GDM1 (cell line): ENCODE measurements at regions not wholly inside any gene's neighbourhood (a gene's known extent, or its start where the extent isn't known, plus 50 kb on each side); places are given as distances from the start of the nearest gene placed in this dataset.

Source experiments
- DNase-seq: peaks from one replicate; lab custom pipeline; 2025; lab: John Stamatoyannopoulos, UW

DNA sequence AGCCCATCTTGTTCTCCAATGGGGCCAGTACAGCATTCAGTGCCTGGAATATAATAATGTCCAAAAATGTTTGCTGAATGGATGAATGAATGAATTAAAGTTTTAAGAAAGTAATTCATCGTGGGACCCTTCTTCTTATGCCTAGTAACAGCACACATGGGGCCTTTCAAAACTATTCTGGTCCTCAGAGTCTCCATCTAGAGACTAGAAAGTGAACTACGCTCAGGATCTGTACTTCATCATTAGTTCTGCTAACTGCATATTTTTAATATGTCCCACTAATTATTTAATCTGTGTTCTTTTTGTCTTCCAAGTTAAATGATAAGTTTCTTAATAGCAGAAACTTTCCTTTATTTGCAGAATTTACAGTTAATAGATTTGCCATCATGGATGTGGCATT, 172.5 kb downstream of the SMAD2 start:
- DNase-seq = no peak

DNA sequence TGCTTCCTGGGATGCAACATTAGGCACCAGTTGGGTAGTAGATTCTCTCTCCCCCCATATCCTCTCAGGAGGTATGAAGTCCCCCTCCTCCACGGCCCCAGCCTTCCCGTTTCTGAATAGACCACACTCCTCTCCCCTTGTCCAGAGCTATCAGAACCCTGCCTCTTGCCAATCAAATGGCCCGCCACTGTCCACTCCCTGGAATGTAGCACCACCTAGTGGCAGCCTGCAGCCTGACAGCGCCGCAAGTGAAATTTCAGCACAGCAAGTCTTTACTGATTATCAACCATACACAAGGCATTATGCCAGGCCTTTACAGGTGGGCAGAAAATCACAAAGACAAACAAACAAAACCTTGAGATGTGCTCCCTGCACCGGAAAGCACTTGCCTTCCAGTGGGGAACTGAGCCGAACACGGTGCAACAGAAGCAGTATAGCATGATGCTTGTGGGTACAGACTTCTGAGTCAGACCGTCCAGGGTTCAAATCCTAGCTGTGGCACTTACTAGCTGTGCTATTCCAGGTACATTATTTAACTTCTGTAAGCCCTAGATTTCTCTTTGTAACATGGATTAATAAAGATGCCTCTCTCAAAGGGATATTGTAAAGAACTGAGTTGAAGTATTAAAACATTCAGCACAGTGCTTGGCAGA, 174.0 kb downstream of the SMAD2 start:
- peak; percentile 30 for DNase-seq

DNA sequence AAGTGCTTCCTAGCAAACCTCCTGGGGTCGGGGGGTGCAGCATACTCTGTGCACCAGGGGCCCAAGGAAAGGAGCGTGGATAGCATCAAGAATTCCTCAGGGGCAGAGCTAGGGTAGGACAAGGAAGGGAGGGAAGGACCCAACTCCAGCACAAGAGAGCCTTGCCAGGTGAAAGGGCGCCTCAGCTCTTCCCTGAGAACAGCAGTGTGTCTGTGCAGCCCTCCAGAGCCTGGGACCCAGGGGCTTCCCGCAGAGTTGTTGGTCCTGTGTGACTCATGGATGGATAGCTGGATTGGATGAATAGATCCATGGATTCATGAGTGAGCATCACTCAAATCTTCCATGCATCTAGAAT, 175.4 kb downstream of the SMAD2 start:
- no peak for DNase-seq

DNA sequence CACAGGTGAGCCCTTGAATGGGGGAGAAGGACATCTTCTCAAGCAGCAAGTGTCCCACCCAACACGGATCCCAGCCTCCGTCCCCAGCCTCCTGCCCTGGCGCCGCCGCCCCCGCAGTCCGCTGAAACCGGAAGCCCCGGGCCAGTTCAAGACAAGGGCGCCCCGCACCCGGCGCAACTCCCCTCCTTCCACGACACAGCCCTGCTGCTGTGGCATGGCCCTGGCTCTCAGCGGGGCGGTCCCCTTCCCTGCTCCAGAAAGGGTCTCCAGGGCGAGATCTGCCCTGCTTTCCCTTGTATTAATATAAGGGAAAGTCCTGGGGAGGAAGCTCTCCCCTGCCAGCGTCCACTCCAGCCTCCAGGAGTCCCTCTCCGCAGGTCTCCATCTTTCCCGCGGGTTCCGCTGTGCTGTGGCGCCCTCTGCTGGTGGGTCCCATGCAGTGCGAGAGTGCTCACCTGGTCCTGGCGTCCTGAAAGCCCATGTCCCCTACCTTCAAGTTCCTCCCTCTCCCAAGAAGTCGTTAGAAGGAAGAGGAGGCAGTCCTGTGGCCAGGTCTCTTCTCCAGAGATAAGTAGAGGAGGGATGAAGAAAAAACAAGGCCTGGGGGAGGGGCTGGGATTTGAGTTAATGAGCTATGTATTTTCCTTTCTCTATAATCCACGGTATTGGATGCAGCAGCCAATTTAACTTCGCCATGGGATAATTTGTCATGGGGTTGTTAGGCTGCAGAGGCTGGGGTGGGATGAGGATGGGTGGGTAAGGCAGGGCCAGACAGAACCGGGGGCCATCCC, 176.0 kb downstream of the SMAD2 start:
- DNase-seq = no peak

DNA sequence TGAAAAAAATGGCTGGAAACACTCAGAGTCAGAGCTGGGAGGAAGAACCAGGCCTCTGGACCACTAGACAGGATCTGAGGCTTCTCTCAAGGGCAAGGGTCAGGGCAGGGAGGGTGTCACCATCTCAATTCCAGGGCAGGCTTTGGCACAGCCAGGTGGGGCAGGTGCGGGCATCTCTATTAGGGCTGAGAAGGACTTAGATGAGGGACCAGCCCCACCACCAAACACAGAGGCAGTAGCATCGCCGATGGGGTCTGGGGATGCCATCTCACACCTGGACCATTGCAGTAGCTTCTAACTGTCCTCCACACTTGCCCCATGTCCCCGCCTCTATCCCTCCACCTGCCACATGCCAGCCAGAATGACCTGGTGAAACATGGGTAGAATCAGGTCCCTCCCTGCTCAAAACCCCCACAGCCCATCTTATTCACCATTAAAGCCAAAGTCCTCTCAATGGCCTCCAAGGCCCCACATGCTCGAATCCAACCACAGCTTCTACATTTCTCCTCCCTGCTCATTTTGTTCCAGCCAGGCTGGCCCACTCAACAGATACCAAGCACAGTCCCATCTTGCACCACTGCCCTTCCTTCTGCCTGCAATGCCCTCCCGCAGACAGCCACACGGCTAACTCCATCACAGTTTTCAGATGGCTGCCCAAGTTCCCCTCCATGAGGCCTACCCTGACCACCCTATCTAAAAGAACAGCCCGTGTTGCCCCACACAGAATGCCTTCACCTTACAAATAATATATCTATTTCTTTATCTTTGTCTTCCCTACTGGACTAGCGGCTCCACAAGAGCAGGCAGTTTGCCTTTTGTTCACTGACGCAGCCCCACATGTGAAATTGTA, 177.4 kb downstream of the SMAD2 start:
- DNase-seq = no peak

DNA sequence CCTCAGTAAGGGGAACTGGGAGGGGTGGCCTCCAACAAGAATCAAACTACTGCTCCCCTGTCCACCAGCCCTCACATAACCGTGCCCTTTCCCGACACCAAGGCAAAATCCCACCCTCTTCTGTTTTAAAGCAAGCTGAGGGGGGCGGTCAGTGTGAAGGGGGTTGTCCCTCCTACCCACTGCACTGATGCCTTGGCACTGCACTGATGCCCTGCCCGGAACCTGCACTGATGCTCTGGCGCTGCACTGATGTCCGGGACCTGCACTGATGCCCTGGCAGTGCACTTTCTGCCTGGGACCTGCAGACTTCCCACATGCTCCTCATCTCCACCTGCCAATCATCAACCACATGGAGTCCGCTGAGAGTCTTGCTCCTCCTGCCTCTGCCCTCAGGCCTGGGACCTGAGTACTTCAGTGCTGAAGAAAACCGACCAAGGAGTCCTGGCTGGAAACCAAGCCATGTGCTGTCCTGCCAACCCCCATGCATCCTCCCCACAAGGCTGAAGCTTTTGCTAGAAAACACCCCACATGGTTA, 179.5 kb downstream of the SMAD2 start:
- no peak for DNase-seq

DNA sequence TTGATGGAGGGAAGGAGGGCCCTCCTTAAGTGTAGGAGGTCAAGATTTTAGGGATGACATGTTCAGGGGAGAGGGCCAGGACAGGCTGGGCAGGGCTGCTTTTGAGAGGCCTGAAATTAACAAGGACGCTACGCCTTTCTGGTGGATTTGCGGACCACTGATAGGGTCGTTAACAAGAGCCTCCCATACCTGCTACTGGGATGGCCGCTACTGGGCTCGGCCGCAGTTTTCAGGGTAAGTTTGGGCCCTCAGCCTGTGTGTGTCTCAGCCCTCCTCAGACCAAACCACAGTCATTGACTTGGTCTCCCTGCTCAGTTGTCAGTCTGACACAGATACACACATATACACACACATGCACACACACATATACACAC, 180.9 kb downstream of the SMAD2 start:
- no peak for DNase-seq

DNA sequence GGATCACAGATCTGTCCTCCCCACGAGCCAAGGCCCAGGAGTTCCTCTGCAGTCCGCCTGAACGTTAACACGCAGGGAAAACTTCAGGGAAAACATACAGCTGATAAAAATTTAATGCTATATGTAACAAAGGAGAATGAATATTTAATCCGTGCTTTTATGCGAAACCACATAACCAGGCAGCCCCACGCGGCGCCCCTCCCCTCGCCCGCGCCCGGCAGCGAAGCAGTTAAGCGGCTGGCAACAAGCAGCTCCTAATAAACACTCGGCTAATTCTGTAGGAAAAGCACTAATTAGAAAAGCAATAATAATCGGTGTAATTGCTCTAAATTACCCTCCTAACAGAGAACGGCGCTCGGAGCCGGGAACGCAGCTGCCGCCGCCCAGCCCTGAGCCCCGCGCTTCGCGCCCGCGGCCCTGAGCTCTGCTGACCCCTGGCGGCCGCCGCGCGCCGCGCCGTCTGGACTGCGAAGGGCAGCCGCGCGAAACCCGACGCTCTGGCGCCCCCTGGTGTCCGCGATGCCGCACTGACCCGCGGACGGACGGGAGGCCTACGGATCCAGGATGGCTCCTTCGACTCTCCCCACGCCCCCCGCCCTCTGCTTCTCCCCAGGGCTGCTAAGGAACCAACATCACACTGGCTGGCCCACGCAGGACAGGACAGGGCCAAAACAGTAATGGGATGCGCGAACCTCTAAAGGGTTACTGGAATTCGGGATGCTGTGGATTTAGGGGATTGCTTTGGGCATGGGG, 181.4 kb downstream of the SMAD2 start:
- DNase-seq = peak; percentile 67

DNA sequence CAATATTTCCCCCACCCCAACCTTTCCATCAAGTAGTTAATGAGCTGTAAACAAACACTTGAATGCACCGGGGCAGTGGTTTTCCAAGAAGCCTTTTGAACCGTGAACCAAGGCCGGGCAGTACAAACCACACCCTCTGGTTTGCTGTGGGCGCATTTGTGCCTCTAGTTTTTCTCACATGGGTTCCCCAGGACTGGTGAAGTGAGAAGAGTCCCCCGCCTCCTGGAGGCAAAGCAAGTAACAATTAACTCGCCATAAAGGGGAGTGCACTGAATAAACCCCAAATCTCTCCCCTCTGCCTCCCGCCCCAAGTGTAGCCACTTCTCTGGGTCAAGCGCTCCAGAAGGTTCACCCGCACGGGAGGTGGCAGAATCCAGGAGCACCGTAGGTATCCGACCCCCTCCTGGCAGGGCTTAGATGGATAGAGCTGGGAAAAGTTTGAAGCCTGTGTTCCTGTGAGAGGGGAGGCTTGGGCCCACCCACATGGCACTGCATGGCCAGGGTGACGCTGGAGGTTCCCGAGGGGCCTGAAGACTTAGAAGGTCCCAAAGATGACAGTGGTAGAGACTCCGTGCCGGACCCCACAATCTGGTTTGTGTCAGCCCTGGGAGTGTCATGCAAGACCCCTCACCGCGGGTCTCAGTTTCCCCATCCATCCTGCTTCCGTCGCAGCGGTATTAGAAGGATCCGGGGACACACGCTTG, 182.2 kb downstream of the SMAD2 start:
- DNase-seq = no peak

DNA sequence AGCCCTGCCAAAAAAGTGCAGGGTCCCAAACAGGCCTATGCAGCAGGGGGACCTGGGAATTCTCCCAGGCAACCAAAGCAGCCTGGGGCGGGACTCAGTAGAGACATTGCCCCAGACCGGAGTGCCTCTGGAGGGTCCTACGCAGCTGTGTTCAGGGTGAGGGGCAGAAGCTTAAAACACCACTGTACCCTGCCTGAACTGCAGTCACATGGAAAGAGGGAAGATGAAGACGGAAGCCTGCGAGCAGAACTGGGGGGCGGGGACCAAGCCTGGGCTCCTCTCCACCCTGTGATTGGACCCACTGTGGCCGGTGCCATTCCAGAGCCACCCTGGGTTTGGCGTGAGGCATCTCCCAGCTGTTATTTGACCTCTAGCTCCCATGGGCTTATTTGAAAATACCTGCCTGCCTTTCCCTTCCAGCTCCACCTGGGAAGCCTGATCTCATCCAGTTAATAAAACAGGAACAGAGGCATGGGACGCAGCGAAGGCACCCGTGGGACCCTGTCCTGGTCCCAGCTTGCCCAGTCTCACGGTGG, 183.1 kb downstream of the SMAD2 start:
- DNase-seq = no peak

DNA sequence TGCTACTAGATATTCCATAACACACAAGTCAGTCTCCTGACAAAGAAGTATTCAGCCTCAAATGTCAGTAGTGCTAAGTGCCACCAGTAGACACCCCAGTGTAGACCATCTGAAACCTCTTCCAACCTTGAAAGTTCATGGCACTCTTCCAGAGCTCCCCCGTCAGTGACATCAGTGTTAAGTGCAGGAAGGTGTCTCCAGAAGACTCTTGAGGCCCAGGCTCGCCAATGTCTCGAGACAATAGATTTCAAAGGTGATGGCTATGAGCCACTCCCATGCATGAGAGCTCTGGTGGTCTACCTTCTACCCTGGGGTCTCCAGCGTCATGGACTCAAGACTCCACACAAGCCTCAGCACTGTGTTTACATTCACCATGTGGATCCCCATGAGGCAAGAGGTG, 183.8 kb downstream of the SMAD2 start:
- no peak for DNase-seq

DNA sequence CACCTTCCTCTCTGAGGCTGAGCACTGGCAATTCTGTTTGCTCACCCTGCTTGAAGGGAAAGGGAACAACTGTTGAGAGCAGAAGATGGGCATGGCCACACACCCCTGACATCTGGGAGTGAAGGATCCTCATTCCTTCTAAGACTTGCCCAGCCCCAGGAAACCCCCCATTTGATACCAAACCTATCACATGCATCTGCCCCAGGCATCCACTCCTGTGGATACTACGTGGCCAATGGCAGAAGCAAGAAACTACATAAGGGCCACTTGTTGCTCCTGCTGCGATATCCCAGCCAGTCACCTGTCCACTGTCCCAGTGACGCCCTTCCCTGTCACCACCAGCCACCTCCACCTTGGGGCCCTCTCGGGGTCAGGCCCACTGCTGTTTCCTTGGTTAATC, 185.2 kb downstream of the SMAD2 start:
- no peak for DNase-seq

DNA sequence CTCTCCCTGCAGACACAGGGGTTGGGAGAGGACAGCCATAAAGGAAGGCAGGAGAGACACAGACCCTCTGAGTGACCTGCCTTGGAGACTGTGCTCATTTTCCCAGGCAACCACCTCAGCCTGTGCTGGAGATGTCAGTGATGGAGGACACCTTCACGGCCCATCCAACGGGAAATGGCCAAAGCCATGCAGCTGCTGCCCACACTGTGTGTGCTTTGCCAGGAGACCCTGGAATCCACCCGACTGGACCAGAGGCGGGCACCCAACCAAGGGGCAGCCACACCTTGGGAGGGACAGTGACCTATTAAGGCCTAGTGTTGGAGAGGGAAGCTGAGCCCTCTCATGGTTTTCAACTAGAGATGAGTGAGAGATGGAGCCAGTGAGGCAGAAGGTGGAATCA, 192.5 kb downstream of the SMAD2 start:
- no peak for DNase-seq

DNA sequence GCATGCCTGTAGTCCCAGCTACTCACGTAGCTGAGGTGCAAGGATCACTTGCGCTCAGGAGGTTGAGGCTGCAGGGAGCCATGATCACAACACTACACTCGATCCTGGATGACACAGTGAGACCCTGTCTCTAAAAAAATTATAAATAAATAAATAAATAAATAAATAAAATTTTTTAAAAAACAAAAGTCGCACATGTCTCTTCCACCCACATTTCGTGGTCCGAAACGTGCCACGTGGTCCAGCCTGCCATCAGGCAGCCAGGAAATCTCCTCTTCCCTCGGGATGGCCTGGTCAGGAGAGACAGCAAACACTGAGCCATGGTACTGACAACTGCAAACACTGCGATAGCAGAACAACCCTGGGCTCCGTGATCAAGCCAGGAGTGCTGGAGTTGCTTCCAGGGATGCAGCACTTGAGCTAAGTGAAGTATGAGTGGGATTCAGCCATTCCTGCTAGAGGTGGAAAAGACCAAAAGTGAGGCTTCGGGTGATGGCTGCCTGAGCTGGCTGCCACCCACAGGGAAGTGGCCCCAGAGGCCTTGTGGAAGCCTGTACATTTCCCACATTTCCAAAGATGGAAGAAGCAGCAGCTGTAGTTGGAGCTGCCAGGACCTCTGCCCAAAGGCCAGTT, 193.1 kb downstream of the SMAD2 start:
- DNase-seq = no peak

DNA sequence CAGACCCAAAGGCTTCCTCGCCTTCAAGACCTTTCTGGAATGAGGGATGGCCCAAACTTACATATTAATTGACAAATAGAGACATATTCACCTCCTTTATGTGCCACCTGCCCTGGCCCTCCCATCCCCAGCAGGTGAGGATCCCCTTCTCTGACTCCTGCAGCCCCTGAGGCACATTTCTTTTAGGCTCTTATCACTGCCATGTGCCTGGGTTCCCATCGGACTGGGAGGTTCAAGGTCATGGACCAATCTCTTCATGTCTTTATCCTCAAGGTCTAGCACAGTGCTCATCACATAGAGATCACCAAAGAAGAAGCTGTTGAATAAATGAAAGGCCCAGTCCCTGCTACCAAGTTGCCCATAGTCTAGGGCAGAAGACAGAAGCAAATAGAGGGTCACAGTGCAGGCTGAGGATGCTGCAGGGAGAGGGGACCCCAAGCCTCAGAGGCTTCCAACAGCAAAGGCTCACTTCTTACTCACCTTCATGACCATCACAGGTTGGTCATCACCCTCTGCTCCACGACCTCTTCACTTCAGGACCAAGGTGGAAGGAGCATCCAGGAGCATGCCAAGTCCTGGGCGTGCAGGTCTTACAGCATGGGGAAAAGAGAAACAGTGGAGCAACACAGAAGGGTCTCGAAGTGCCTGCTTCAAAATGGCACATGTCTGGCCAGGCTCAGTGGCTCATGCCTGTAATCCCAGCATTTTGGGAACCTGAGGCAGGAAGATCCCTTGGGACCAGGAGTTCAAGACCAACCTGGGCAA, 193.9 kb downstream of the SMAD2 start:
- DNase-seq = no peak

DNA sequence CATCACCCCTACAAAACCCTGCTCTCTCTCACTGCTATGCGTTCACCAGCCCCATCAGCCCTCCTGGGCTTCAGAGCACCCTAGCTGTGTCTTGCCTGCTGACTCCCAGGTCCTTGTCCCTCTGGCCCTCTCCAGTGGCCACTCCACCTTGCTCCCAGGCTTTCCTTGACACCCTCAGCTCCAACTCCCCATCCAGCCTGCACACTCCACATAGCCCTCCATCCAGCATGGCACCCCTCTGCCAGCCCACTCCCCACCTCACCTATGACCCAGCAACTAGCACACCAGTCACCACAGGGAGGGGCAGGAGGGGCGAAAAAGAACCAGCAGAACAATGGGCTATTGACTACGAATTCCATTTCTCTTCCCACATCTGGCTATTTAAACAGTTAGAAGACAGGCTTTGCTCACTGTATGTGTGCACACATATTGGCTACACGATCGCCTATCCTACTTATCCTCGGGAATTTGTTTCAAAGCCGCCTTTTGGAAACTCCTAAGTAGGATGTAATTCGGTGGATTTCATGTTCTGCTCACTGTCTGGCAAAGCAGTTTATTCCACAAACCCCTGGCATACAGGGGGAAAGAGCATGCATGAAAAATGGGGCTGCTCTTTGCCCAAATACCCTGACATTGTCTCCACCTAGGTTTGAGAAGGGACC, 195.3 kb downstream of the SMAD2 start:
- DNase-seq = no peak

DNA sequence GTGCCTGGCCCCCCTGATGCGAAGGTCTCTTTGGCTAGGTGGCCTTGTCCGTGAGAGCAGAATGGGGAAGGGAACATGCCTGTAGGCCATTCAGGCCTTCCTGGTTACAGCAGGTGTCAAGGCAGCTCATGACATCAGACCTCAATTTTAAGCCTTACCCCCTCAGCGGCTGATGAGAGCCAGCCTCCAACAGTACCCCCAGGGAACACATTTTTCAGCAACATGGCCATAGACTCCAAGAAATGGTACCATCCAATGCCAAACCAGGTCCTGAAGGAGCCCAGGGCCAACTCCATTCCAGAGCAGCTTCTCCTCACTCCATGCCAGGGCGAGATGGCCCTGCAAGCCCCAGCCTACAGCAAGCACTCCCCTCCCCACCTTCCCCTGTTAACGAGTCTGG, 199.2 kb downstream of the SMAD2 start:
- no peak for DNase-seq

DNA sequence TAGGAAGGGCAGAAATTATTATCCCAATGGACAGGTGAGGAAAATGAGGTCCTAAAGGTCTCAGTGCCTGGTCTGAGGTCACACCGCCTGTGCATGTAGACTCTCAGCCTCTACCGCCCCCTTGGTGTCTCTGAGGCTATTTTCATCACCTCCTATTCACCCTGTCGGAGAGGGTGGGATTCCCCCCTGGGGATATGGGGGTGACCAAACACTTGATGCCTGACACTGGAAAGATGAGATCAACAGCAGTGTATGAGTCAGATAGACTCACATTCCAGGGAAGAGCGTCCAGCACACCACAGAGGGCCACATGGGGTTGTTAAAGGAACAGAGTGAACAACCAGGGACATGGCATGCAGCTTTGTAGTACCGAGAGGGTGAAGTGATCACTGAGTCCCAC, 199.7 kb downstream of the SMAD2 start:
- DNase-seq = no peak

DNA sequence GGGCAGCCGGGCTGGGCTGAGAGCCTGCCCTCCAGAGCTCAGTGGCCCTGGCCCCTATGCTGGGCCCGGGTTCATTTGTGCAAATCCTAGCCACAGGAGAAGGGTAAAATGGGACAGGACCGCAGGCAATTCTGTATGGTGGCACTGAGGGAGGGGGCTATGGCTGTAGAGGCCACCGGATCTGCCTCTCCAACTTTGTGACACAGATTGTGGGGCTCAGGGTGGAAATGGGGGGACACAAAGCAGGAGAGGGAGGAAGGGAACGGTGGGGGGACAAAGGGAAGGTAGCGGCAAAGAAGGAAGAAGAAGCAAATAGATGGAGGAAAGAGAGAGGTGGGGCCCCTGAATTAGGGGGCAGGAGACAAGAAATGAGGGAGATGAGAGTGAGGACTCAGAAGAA, 201.1 kb downstream of the SMAD2 start:
- DNase-seq = no peak
